DND-41 (cell line): ENCODE measurements at regions not wholly inside any gene's neighbourhood (a gene's known extent, or its start where the extent isn't known, plus 50 kb on each side); places are given as distances from the start of the nearest gene placed in this dataset.

Experiments used
- CTCF ChIP-seq: IDR thresholded peaks from 2 replicates; pipeline ENCODE4 v1.5.1; 2012; ENCODE audit warnings: borderline replicate concordance, low read length, moderate library complexity, mild to moderate bottlenecking; ENCODE audit not compliant: poor library complexity, severe bottlenecking; ENCODE audit errors: extremely low read depth
- EZH2 ChIP-seq: IDR thresholded peaks from 3 replicates; pipeline ENCODE4 v1.6.1; 2012; ENCODE audit warnings: borderline replicate concordance, low read depth, mild to moderate bottlenecking, moderate library complexity, low read length, inconsistent platforms; ENCODE audit not compliant: severe bottlenecking

GRCh38 chr15:23913081-23913480, 226.0 kb upstream of the NDN start:
- TF ChIP-seq CTCF, result no peak
- TF ChIP-seq EZH2, result no peak
